Trophoblast cell (in vitro differentiated cells and primary cell): ENCODE measurements at regions not wholly inside any gene's neighbourhood (a gene's known extent, or its start where the extent isn't known, plus 50 kb on each side); places are given as distances from the start of the nearest gene placed in this dataset.
A peak's percentile ranks its signal among the peaks of the same experiment; 100 is the strongest.

ENCODE experiments used
- DNase-seq, 2 donors: peaks; one replicate each; pipeline ENCODE4 v3.0.0-alpha.2; 2016
- H2AFZ ChIP-seq: 2 replicates; pipeline ENCODE4 v1.6.1; 2013; ENCODE audit warnings: low read length, moderate library complexity, mild to moderate bottlenecking; ENCODE audit not compliant: insufficient read depth, poor library complexity
- H2AK5ac ChIP-seq: 2 replicates; pipeline ENCODE4 v1.6.1; 2013; ENCODE audit warnings: mild to moderate bottlenecking, low read length
- H2BK120ac ChIP-seq: 2 replicates; pipeline ENCODE4 v1.6.1; 2013; ENCODE audit warnings: low read length, mild to moderate bottlenecking, moderate library complexity; ENCODE audit not compliant: insufficient read depth, poor library complexity
- H2BK12ac ChIP-seq: 2 replicates; pipeline ENCODE4 v1.6.1; 2013; ENCODE audit warnings: mild to moderate bottlenecking, low read length, moderate library complexity
- H2BK5ac ChIP-seq: 2 replicates; pipeline ENCODE4 v1.6.1; 2013; ENCODE audit warnings: low read length, low read depth, moderate library complexity, mild to moderate bottlenecking; ENCODE audit not compliant: poor library complexity
- H3K14ac ChIP-seq: 2 replicates; pipeline ENCODE4 v1.6.1; 2013; ENCODE audit warnings: mild to moderate bottlenecking, low read length
- H3K18ac ChIP-seq: 2 replicates; pipeline ENCODE4 v1.6.1; 2013; ENCODE audit warnings: mild to moderate bottlenecking, low read length
- H3K23ac ChIP-seq: 2 replicates; pipeline ENCODE4 v1.6.1; 2013; ENCODE audit warnings: low read length
- H3K27ac ChIP-seq: 2 replicates; pipeline ENCODE4 v1.5.1; 2013; ENCODE audit warnings: low read depth, mild to moderate bottlenecking, inconsistent platforms, low read length, moderate library complexity
- H3K27me3 ChIP-seq: 2 replicates; pipeline ENCODE4 v1.6.1; 2013; ENCODE audit warnings: inconsistent platforms, mild to moderate bottlenecking, low read length, moderate library complexity; ENCODE audit not compliant: insufficient read depth
- H3K36me3 ChIP-seq, 2 experiments: 1 replicate in 1 of 2; 2 replicates in 1 of 2; pipeline ENCODE4 v1.6.1; 2013; ENCODE audit warnings: low read length in 2 of 2, mild to moderate bottlenecking in 2 of 2, moderate library complexity in 1 of 2; ENCODE audit not compliant: insufficient read depth in 2 of 2, control insufficient read depth in 1 of 2
- H3K4ac ChIP-seq: 2 replicates; pipeline ENCODE4 v1.6.1; 2013; ENCODE audit warnings: low read depth, mild to moderate bottlenecking, low read length, moderate library complexity
- H3K4me1 ChIP-seq, 2 experiments: 1 replicate in 1 of 2; 2 replicates in 1 of 2; pipeline ENCODE4 v1.6.1; 2013; ENCODE audit warnings: low read length in 2 of 2, mild to moderate bottlenecking in 2 of 2, moderate library complexity in 1 of 2; ENCODE audit not compliant: insufficient read depth in 2 of 2, control insufficient read depth in 1 of 2
- H3K4me2 ChIP-seq: 2 replicates; pipeline ENCODE4 v1.6.1; 2013; ENCODE audit warnings: inconsistent platforms, mild to moderate bottlenecking, low read length, moderate library complexity
- H3K4me3 ChIP-seq: 2 replicates; pipeline ENCODE4 v1.5.1; 2013; ENCODE audit warnings: mild to moderate bottlenecking, low read depth, low read length, inconsistent platforms
- H3K79me1 ChIP-seq: one replicate; pipeline ENCODE4 v1.6.1; 2013; ENCODE audit warnings: low read length
- H3K79me2 ChIP-seq: 2 replicates; pipeline ENCODE4 v1.6.1; 2013; ENCODE audit warnings: low read length, mild to moderate bottlenecking; ENCODE audit not compliant: control insufficient read depth, insufficient read depth, poor library complexity
- H3K9ac ChIP-seq: 2 replicates; pipeline ENCODE4 v1.6.1; 2013; ENCODE audit warnings: mild to moderate bottlenecking, low read length
- H3K9me3 ChIP-seq: 2 replicates; pipeline ENCODE4 v1.6.1; 2013; ENCODE audit warnings: low read depth, mild to moderate bottlenecking, control low read depth, inconsistent platforms, low read length; ENCODE audit not compliant: insufficient read depth
- H4K12ac ChIP-seq: 2 replicates; pipeline ENCODE4 v1.6.1; 2013; ENCODE audit warnings: low read depth, mild to moderate bottlenecking, low read length, moderate library complexity
- H4K8ac ChIP-seq: 2 replicates; pipeline ENCODE4 v1.6.1; 2013; ENCODE audit warnings: low read depth, mild to moderate bottlenecking, low read length, moderate library complexity
- H4K91ac ChIP-seq: one replicate; pipeline ENCODE4 v1.6.1; 2013; ENCODE audit warnings: low read depth, mild to moderate bottlenecking, low read length, moderate library complexity
- WGBS: extraction: QIAGEN DNeasy Blood & Tissue Kit; methylation state at CpG from one replicate; pipeline ENCODE4 v1.1.7; 2013; ENCODE audit warnings: missing lambda C conversion rate; ENCODE audit not compliant: insufficient read length, insufficient coverage; ENCODE audit errors: extremely low coverage; 5-methylcytosine and 5-hydroxymethylcytosine counted together

- DNase-seq, result peak in 1 of 2 donors; percentile 27
- H2BK12ac ChIP-seq, result no peak overlapping the region
Measured at GRCh38 chr11:103845331-103845730, 191.1 kb upstream of the DDI1 start.

GRCh38 chr11:103848686-103849085 lies 187.8 kb upstream of the DDI1 start:
- H3K36me3 ChIP-seq, result no peaks in the 10 kb centered on the region
- WGBS, result no CpG with 5 or more reads among the region's 5 CpGs
- no peak overlapping the region for H3K27ac ChIP-seq
- H2AK5ac ChIP-seq, result no peak overlapping the region
- no peak overlapping the region for H3K4me2 ChIP-seq
- H3K27me3 ChIP-seq, result no peaks in the 10 kb centered on the region
- no peak overlapping the region for H3K4me3 ChIP-seq
- H3K18ac ChIP-seq, result no peak overlapping the region
- no peak overlapping the region for H2BK5ac ChIP-seq
- H3K79me2 ChIP-seq, result no peaks in the 10 kb centered on the region
- H4K12ac ChIP-seq, result no peak overlapping the region
- no peak overlapping the region for H3K9ac ChIP-seq
- no peak for DNase-seq
- H2AFZ ChIP-seq, result no peak overlapping the region
- no peak overlapping the region for H2BK12ac ChIP-seq
- H2BK120ac ChIP-seq, result no peak overlapping the region
- no peak overlapping the region for H4K8ac ChIP-seq
- H4K91ac ChIP-seq, result no peak overlapping the region
- H3K79me1 ChIP-seq, result peaks cover 4% of the 10 kb centered on the region
- H3K14ac ChIP-seq, result no peak overlapping the region
- peaks cover 0 to 7% of the 10 kb centered on the region in 2 experiments for H3K4me1 ChIP-seq
- no peaks in the 10 kb centered on the region for H3K9me3 ChIP-seq
- no peak overlapping the region for H3K23ac ChIP-seq
- no peak overlapping the region for H3K4ac ChIP-seq

More at GRCh38 chr11:103845331-103845730, 191.1 kb upstream of the DDI1 start:
- Histone ChIP-seq H3K23ac (no peak overlapping the region), H3K9ac (no peak overlapping the region), H2BK5ac (no peak overlapping the region), H3K4me3 (no peak overlapping the region), H2AFZ (no peak overlapping the region), H3K36me3 (no peaks in the 10 kb centered on the region), H2AK5ac (no peak overlapping the region), H3K27ac (no peak overlapping the region), H3K4me2 (no peak overlapping the region), H2BK120ac (no peak overlapping the region), H3K18ac (no peak overlapping the region), H3K14ac (no peak overlapping the region), H3K9me3 (no peaks in the 10 kb centered on the region), H3K79me1 (peaks cover 4% of the 10 kb centered on the region), H4K91ac (no peak overlapping the region), H3K4ac (no peak overlapping the region), H3K27me3 (no peaks in the 10 kb centered on the region), H4K12ac (no peak overlapping the region), H3K79me2 (no peaks in the 10 kb centered on the region), H3K4me1 (peaks cover 0 to 7% of the 10 kb centered on the region in 2 experiments), H4K8ac (no peak overlapping the region)
- no CpG with 5 or more reads among the region's 1 CpG for WGBS

- H3K18ac ChIP-seq, result no peak overlapping the region
- DNase-seq, result no peak
- no peak overlapping the region for H2AK5ac ChIP-seq
- H3K36me3 ChIP-seq, result no peaks in the 10 kb centered on the region
- H3K4ac ChIP-seq, result no peak overlapping the region
- no peaks in the 10 kb centered on the region for H3K27me3 ChIP-seq
- H2BK12ac ChIP-seq, result peak overlapping the region; percentile 49
- H3K79me2 ChIP-seq, result no peaks in the 10 kb centered on the region
- no peak overlapping the region for H3K9ac ChIP-seq
- peaks cover 4% of the 10 kb centered on the region for H3K79me1 ChIP-seq
- no peak overlapping the region for H3K23ac ChIP-seq
- H3K14ac ChIP-seq, result no peak overlapping the region
- no peak overlapping the region for H3K27ac ChIP-seq
- H4K91ac ChIP-seq, result peak overlapping the region; percentile 73
- H3K9me3 ChIP-seq, result no peaks in the 10 kb centered on the region
- H2BK120ac ChIP-seq, result no peak overlapping the region
- H3K4me2 ChIP-seq, result no peak overlapping the region
- no peak overlapping the region for H3K4me3 ChIP-seq
- no peak overlapping the region for H4K12ac ChIP-seq
- no peak overlapping the region for H2BK5ac ChIP-seq
- no peak overlapping the region for H4K8ac ChIP-seq
- peaks cover 0 to 7% of the 10 kb centered on the region in 2 experiments for H3K4me1 ChIP-seq
- H2AFZ ChIP-seq, result no peak overlapping the region
- no CpG with 5 or more reads among the region's 3 CpGs for WGBS
Measured at GRCh38 chr11:103849366-103849765, 187.1 kb upstream of the DDI1 start.

GRCh38 chr11:103850419-103851165 lies 185.8 kb upstream of the DDI1 start:
- Histone ChIP-seq H2BK5ac (no peak overlapping the region), H4K91ac (no peak overlapping the region), H3K9me3 (no peaks in the 10 kb centered on the region), H3K36me3 (no peaks in the 10 kb centered on the region), H3K27ac (no peak overlapping the region), H3K4me3 (no peak overlapping the region), H3K4me1 (peaks cover 0 to 3% of the 10 kb centered on the region in 2 experiments), H2BK120ac (no peak overlapping the region), H3K4me2 (no peak overlapping the region), H3K18ac (no peak overlapping the region), H3K9ac (no peak overlapping the region), H3K4ac (no peak overlapping the region), H3K23ac (no peak overlapping the region), H2AK5ac (no peak overlapping the region), H3K79me1 (peaks cover 4% of the 10 kb centered on the region), H3K79me2 (no peaks in the 10 kb centered on the region), H4K8ac (no peak overlapping the region), H2AFZ (no peak overlapping the region), H4K12ac (no peak overlapping the region), H2BK12ac (no peak overlapping the region), H3K14ac (no peak overlapping the region), H3K27me3 (no peaks in the 10 kb centered on the region)
- no CpG with 5 or more reads among the region's 6 CpGs for WGBS
- DNase-seq, result no peak
